ENCODE measurements at regions not wholly inside any gene's neighbourhood (a gene's known extent, or its start where the extent isn't known, plus 50 kb on each side); places are given as distances from the start of the nearest gene placed in this dataset.

GRCh38 chr12:97132270-97132669 lies 225.2 kb downstream of the NEDD1 start:
- Mint-ChIP-seq H3K4me3 (no peak overlapping the region), H3K27ac (no peak overlapping the region), H3K4me1 (no peaks in the 10 kb centered on the region), H3K27me3 (peaks cover 9% of the 10 kb centered on the region), H3K9me3 (ENCODE audit: insufficient read depth) (no peaks in the 10 kb centered on the region)
- no peak for DNase-seq
- intact Hi-C loops (cut with micrococcal nuclease), result no loop called here
- no peak for ATAC-seq (ENCODE audit: low read depth)
- Histone ChIP-seq H3K9ac (ENCODE audit: low read length) (no peak overlapping the region), H3K4me2 (replicated peaks; ENCODE audit: low read depth, low read length, poor library complexity, severe bottlenecking) (no peak overlapping the region), H3K36me3 (replicated peaks in 1 of 2; ENCODE audit: control extremely low read depth in 1 of 2, control insufficient read depth in 1 of 2, extremely low read depth in 1 of 2, insufficient read depth in 2 of 2, low read length in 1 of 2) (no peaks in the 10 kb centered on the region), H3K27ac (ENCODE audit: low read length in 2 of 2) (no peak overlapping the region), H3K4me1 (ENCODE audit: control insufficient read depth in 2 of 2, insufficient read depth in 2 of 2, low read length in 2 of 2) (no peaks in the 10 kb centered on the region), H3K4me3 (ENCODE audit: control extremely low read depth in 1 of 5, extremely low read depth in 1 of 5, insufficient read depth in 1 of 5, low read depth in 2 of 5, low read length in 4 of 5) (no peak overlapping the region), H3K9me3 (ENCODE audit: control extremely low read depth in 1 of 3, control insufficient read depth in 2 of 3, insufficient read depth in 1 of 3, low read length in 2 of 3) (no peaks in the 10 kb centered on the region), H3K27me3 (replicated peaks in 1 of 4; ENCODE audit: control extremely low read depth in 1 of 4, control insufficient read depth in 3 of 4, insufficient read depth in 4 of 4, low read length in 3 of 4) (no peaks in the 10 kb centered on the region), H4K20me1 (ENCODE audit: control insufficient read depth, insufficient read depth, low read length, poor library complexity, severe bottlenecking) (no peaks in the 10 kb centered on the region), H3K79me2 (ENCODE audit: control insufficient read depth, insufficient read depth, low read length) (no peaks in the 10 kb centered on the region), H2AFZ (ENCODE audit: insufficient read depth, low read depth, low read length, poor library complexity, severe bottlenecking) (no peak overlapping the region)
- ChIA-PET POLR2A (no interaction called here), CTCF (no interaction called here)
- WGBS (ENCODE audit: insufficient coverage), result no CpG with 5 or more reads among the region's 2 CpGs
- TF ChIP-seq CTCF (IDR thresholded peaks at IDR 0.05) (no peak), EZH2 (IDR thresholded peaks at IDR 0.05; ENCODE audit: borderline replicate concordance, insufficient read depth, low read depth, low read length, poor library complexity, severe bottlenecking) (no peak)

- Histone ChIP-seq H2AFZ (ENCODE audit: insufficient read depth, low read depth, low read length, poor library complexity, severe bottlenecking) (no peak overlapping the region), H4K20me1 (ENCODE audit: control insufficient read depth, insufficient read depth, low read length, poor library complexity, severe bottlenecking) (no peaks in the 10 kb centered on the region), H3K79me2 (ENCODE audit: control insufficient read depth, insufficient read depth, low read length) (no peaks in the 10 kb centered on the region), H3K4me3 (ENCODE audit: control extremely low read depth in 1 of 5, extremely low read depth in 1 of 5, insufficient read depth in 1 of 5, low read depth in 2 of 5, low read length in 4 of 5) (no peak overlapping the region), H3K4me1 (ENCODE audit: control insufficient read depth in 2 of 2, insufficient read depth in 2 of 2, low read length in 2 of 2) (no peaks in the 10 kb centered on the region), H3K4me2 (replicated peaks; ENCODE audit: low read depth, low read length, poor library complexity, severe bottlenecking) (no peak overlapping the region), H3K36me3 (replicated peaks in 1 of 2; ENCODE audit: control extremely low read depth in 1 of 2, control insufficient read depth in 1 of 2, extremely low read depth in 1 of 2, insufficient read depth in 2 of 2, low read length in 1 of 2) (no peaks in the 10 kb centered on the region), H3K27ac (ENCODE audit: low read length in 2 of 2) (no peak overlapping the region), H3K9ac (ENCODE audit: low read length) (no peak overlapping the region), H3K27me3 (replicated peaks in 1 of 4; ENCODE audit: control extremely low read depth in 1 of 4, control insufficient read depth in 3 of 4, insufficient read depth in 4 of 4, low read length in 3 of 4) (no peaks in the 10 kb centered on the region), H3K9me3 (ENCODE audit: control extremely low read depth in 1 of 3, control insufficient read depth in 2 of 3, insufficient read depth in 1 of 3, low read length in 2 of 3) (no peaks in the 10 kb centered on the region)
- WGBS (ENCODE audit: insufficient coverage), result 67% methylated on average over 1 of the region's 1 CpG
- Mint-ChIP-seq H3K4me1 (no peaks in the 10 kb centered on the region), H3K9me3 (ENCODE audit: insufficient read depth) (no peaks in the 10 kb centered on the region), H3K27ac (no peak overlapping the region), H3K27me3 (peaks cover 19% of the 10 kb centered on the region), H3K4me3 (no peak overlapping the region)
- ATAC-seq (ENCODE audit: low read depth) (no peak), DNase-seq (no peak)
- ChIA-PET POLR2A (no interaction called here), CTCF (no interaction called here)
- intact Hi-C loops (cut with micrococcal nuclease), result no loop called here
- no peak for TF ChIP-seq EZH2 (IDR thresholded peaks at IDR 0.05; ENCODE audit: borderline replicate concordance, insufficient read depth, low read depth, low read length, poor library complexity, severe bottlenecking)
- TF ChIP-seq CTCF (IDR thresholded peaks at IDR 0.05), result no peak
These were observed 227.4 kb downstream of the NEDD1 start for GRCh38 chr12:97134495-97134894.

All from B cell (primary cell).